DOHH2 (cell line): ENCODE measurements at regions not wholly inside any gene's neighbourhood (a gene's known extent, or its start where the extent isn't known, plus 50 kb on each side); places are given as distances from the start of the nearest gene placed in this dataset.

Experiments
- H3F3A ChIP-seq: fragments of 200-600 bp; sonication (generic), shearing (Covaris generic); 2 replicates; pipeline ENCODE4 v1.6.0; 2016; ENCODE audit warnings: antibody characterized with exemption, mild to moderate bottlenecking; ENCODE audit not compliant: control insufficient read depth, insufficient read depth
- H3K27ac ChIP-seq: fragments of 200-600 bp; sonication (generic); 2 replicates; pipeline ENCODE4 v1.5.1; 2014; ENCODE audit warnings: low read depth, mild to moderate bottlenecking, low read length, moderate library complexity
- H3K27me3 ChIP-seq: fragments of 200-600 bp; sonication (generic); 2 replicates; pipeline ENCODE4 v1.6.1; 2014; ENCODE audit warnings: mild to moderate bottlenecking, low read length, mixed read lengths; ENCODE audit not compliant: control insufficient read depth
- H3K36me3 ChIP-seq: fragments of 200-600 bp; sonication (generic); 2 replicates; pipeline ENCODE4 v1.6.1; 2014; ENCODE audit warnings: mild to moderate bottlenecking, low read length, moderate library complexity, mixed read lengths; ENCODE audit not compliant: control insufficient read depth
- H3K4me1 ChIP-seq: fragments of 200-600 bp; sonication (generic); 2 replicates; pipeline ENCODE4 v1.6.1; 2014; ENCODE audit warnings: mild to moderate bottlenecking, low read length, mixed read lengths; ENCODE audit not compliant: control insufficient read depth
- H3K4me2 ChIP-seq: fragments of 200-600 bp; sonication (generic); 2 replicates; pipeline ENCODE4 v1.6.0; 2014; ENCODE audit warnings: mild to moderate bottlenecking, low read length, moderate library complexity
- H3K4me3 ChIP-seq: fragments of 200-600 bp; sonication (generic); 2 replicates; pipeline ENCODE4 v1.5.1; 2014; ENCODE audit warnings: mild to moderate bottlenecking, low read length, mixed read lengths
- H3K79me2 ChIP-seq: fragments of 200-600 bp; sonication (generic); 2 replicates; pipeline ENCODE4 v1.6.1; 2014; ENCODE audit warnings: mild to moderate bottlenecking, low read length, mixed read lengths; ENCODE audit not compliant: control insufficient read depth
- H3K9me2 ChIP-seq: fragments of 200-600 bp; sonication (generic); replicated peaks from 2 replicates; pipeline ENCODE4 v1.6.1; 2014; ENCODE audit warnings: mild to moderate bottlenecking, low read length, mixed read lengths; ENCODE audit not compliant: control insufficient read depth
- H3K9me3 ChIP-seq: fragments of 200-600 bp; sonication (generic); 2 replicates; pipeline ENCODE4 v1.6.1; 2014; ENCODE audit warnings: antibody characterized with exemption, low read length, mixed read lengths; ENCODE audit not compliant: control insufficient read depth, insufficient read depth
- H4K20me1 ChIP-seq: fragments of 200-600 bp; sonication (generic); 2 replicates; pipeline ENCODE4 v1.6.0; 2014; ENCODE audit warnings: low read depth, mild to moderate bottlenecking, antibody characterized with exemption, low read length, moderate library complexity; ENCODE audit not compliant: control insufficient read depth, insufficient read depth
- EZH2phosphoT487 ChIP-seq: fragments of 200-600 bp; sonication (generic); IDR thresholded peaks from 2 replicates; pipeline ENCODE4 v1.6.1; 2017; ENCODE audit warnings: borderline replicate concordance, mild to moderate bottlenecking, antibody characterized with exemption, low read length, moderate library complexity, mixed read lengths
- TF ChIP-seq, protein P1 (sequence below): fragments of 200-600 bp; sonication (generic); IDR thresholded peaks from one replicate; pipeline ENCODE4 v1.5.1; 2014; ENCODE audit warnings: antibody characterized with exemption, mild to moderate bottlenecking, low read depth, low read length; ENCODE audit not compliant: poor library complexity, severe bottlenecking

DNA sequence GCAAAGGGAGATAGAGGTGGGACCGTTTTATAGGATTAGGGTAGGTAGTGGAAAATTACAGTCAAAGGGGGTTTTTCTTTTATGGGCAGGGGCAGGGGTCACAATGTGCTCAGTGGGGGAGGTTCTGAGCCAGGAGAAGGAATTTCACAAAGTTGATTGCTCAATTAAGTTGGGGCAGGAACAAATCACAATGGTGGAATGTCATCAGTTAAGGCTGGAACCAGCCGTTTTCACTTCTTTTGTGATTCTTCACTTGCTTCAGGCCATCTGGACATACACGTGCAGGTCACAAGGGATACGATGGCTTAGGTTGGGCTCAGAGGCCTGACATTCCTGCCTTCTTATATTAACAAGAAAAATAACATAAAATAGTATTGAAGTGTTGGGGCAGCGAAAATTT lies 453.8 kb downstream of the VGLL3 start:
- TF ChIP-seq EZH2phosphoT487 = no peak
- TF ChIP-seq, protein P1, sequence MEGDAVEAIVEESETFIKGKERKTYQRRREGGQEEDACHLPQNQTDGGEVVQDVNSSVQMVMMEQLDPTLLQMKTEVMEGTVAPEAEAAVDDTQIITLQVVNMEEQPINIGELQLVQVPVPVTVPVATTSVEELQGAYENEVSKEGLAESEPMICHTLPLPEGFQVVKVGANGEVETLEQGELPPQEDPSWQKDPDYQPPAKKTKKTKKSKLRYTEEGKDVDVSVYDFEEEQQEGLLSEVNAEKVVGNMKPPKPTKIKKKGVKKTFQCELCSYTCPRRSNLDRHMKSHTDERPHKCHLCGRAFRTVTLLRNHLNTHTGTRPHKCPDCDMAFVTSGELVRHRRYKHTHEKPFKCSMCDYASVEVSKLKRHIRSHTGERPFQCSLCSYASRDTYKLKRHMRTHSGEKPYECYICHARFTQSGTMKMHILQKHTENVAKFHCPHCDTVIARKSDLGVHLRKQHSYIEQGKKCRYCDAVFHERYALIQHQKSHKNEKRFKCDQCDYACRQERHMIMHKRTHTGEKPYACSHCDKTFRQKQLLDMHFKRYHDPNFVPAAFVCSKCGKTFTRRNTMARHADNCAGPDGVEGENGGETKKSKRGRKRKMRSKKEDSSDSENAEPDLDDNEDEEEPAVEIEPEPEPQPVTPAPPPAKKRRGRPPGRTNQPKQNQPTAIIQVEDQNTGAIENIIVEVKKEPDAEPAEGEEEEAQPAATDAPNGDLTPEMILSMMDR = no peak
- no peaks in the 10 kb centered on the region for H4K20me1 ChIP-seq
- no peak overlapping the region for H3K4me3 ChIP-seq
- no peaks in the 10 kb centered on the region for H3F3A ChIP-seq
- no peaks in the 10 kb centered on the region for H3K9me2 ChIP-seq
- no peaks in the 10 kb centered on the region for H3K79me2 ChIP-seq
- H3K27ac ChIP-seq = no peak overlapping the region
- H3K27me3 ChIP-seq = no peaks in the 10 kb centered on the region
- H3K4me2 ChIP-seq = no peak overlapping the region
- H3K4me1 ChIP-seq = no peaks in the 10 kb centered on the region
- no peaks in the 10 kb centered on the region for H3K36me3 ChIP-seq
- no peaks in the 10 kb centered on the region for H3K9me3 ChIP-seq

DNA sequence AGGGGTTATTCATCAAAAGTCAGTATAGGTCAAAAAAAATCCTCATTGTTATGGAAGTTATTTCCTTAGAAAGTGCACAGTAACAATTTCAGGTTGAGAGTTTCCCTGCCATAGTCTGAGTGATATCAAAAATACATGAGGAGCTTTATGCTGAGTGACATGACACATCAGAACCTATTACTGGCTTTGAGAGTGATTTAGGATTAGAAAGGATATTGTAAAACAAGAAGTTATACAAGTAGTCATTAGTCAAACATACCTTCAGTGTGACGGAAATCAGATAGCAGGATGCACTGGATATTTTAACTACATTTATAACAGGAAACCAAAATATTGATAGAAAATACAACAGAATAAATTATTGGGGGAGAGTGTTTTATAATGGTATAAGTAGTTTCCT lies 471.1 kb downstream of the VGLL3 start:
- Histone ChIP-seq H3K27me3 (no peaks in the 10 kb centered on the region), H3K79me2 (no peaks in the 10 kb centered on the region), H3K27ac (no peak overlapping the region), H3K4me2 (no peak overlapping the region), H3K4me3 (no peak overlapping the region), H3K36me3 (no peaks in the 10 kb centered on the region), H3K4me1 (no peaks in the 10 kb centered on the region), H3K9me2 (no peaks in the 10 kb centered on the region), H3K9me3 (no peaks in the 10 kb centered on the region), H3F3A (no peaks in the 10 kb centered on the region), H4K20me1 (no peaks in the 10 kb centered on the region)
- TF ChIP-seq, protein P1 = no peak
- no peak for TF ChIP-seq EZH2phosphoT487

DNA sequence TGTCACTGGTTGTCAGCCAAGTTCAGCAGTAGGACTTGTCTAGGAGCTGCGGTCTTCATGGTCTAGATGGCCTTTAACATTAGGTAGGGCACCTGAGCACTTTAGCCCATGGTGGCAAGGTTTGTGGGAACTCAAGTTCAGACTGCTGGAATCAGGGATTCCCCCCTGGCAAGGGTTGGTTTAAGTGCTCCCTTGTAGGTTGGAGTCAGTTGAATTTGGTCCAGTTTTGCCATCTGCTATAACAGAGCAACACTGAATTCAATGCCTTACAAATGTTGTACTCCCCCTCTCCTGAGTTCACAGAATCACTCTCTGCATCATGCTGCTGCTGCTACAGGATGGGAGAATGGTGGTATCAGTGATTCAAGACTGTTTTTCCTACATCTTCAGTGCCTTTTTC lies 509.3 kb downstream of the VGLL3 start:
- no peaks in the 10 kb centered on the region for H4K20me1 ChIP-seq
- TF ChIP-seq, protein P1 = no peak
- no peak for TF ChIP-seq EZH2phosphoT487
- no peak overlapping the region for H3K4me2 ChIP-seq
- no peaks in the 10 kb centered on the region for H3K27me3 ChIP-seq
- no peaks in the 10 kb centered on the region for H3K4me1 ChIP-seq
- H3K79me2 ChIP-seq = no peaks in the 10 kb centered on the region
- no peaks in the 10 kb centered on the region for H3K9me2 ChIP-seq
- no peaks in the 10 kb centered on the region for H3F3A ChIP-seq
- H3K4me3 ChIP-seq = no peak overlapping the region
- no peak overlapping the region for H3K27ac ChIP-seq
- no peaks in the 10 kb centered on the region for H3K36me3 ChIP-seq
- H3K9me3 ChIP-seq = no peaks in the 10 kb centered on the region

DNA sequence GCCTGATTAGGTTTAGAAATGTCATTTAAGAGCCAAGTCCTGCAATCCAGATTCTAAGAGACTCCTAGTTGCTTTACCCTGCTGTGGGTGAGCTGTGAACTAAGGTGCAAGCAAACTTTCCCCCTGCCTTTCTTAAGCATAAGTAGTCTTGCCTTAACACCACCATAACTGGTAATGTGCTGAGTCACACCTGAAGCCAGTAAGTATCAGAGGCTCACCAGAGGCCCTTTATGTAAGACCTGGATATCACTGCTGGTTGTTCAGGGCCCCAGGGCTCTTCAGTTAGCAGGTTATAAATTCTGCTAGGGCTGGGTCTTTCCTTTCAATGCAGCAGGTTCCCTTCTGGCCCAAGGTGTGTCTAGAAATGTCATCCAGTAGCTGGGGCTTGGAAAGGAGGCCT lies 509.9 kb downstream of the VGLL3 start:
- Histone ChIP-seq H3K4me1 (no peaks in the 10 kb centered on the region), H4K20me1 (no peaks in the 10 kb centered on the region), H3K79me2 (no peaks in the 10 kb centered on the region), H3K9me2 (no peaks in the 10 kb centered on the region), H3K36me3 (no peaks in the 10 kb centered on the region), H3K4me3 (no peak overlapping the region), H3K27ac (no peak overlapping the region), H3K9me3 (no peaks in the 10 kb centered on the region), H3K27me3 (no peaks in the 10 kb centered on the region), H3F3A (no peaks in the 10 kb centered on the region), H3K4me2 (no peak overlapping the region)
- TF ChIP-seq EZH2phosphoT487 = no peak
- TF ChIP-seq, protein P1 = no peak
